Loucy (cell line): ENCODE measurements at regions not wholly inside any gene's neighbourhood (a gene's known extent, or its start where the extent isn't known, plus 50 kb on each side); places are given as distances from the start of the nearest gene placed in this dataset.
A peak's percentile ranks its signal among the peaks of the same experiment; 100 is the strongest.

Experiments
- H2AFZ ChIP-seq: fragments of 200-600 bp; sonication (generic); 2 replicates; pipeline ENCODE4 v1.6.0; 2016; ENCODE audit warnings: antibody characterized with exemption, mild to moderate bottlenecking, low read length, moderate library complexity
- H3F3A ChIP-seq: fragments of 200-600 bp; 2 replicates; pipeline ENCODE4 v1.6.0; 2016; ENCODE audit warnings: antibody characterized with exemption, low read depth, mild to moderate bottlenecking
- H3K27me3 ChIP-seq: fragments of 200-600 bp; sonication (generic); 2 replicates; pipeline ENCODE4 v1.6.1; 2014; ENCODE audit warnings: low read length, mild to moderate bottlenecking; ENCODE audit not compliant: insufficient read depth, poor library complexity, severe bottlenecking
- H3K36me3 ChIP-seq: fragments of 200-600 bp; sonication (generic); 2 replicates; pipeline ENCODE4 v1.6.1; 2016; ENCODE audit warnings: low read length; ENCODE audit not compliant: insufficient read depth
- H3K4me1 ChIP-seq: fragments of 200-600 bp; sonication (generic); 2 replicates; pipeline ENCODE4 v1.5.1; 2014; ENCODE audit warnings: low read length, mild to moderate bottlenecking; ENCODE audit not compliant: insufficient read depth, poor library complexity, severe bottlenecking
- H3K4me2 ChIP-seq: fragments of 200-600 bp; sonication (generic); 2 replicates; pipeline ENCODE4 v1.6.0; 2014; ENCODE audit warnings: antibody characterized with exemption, low read length, low read depth, mild to moderate bottlenecking; ENCODE audit not compliant: poor library complexity, severe bottlenecking
- H3K4me3 ChIP-seq: fragments of 200-600 bp; sonication (generic); 2 replicates; pipeline ENCODE4 v1.5.1; 2014; ENCODE audit warnings: low read length, mild to moderate bottlenecking, mixed read lengths; ENCODE audit not compliant: poor library complexity, severe bottlenecking
- H3K79me2 ChIP-seq: fragments of 200-600 bp; sonication (generic); 2 replicates; pipeline ENCODE4 v1.6.1; 2014; ENCODE audit warnings: low read length; ENCODE audit not compliant: insufficient read depth
- H3K9ac ChIP-seq: fragments of 200-600 bp; sonication (generic); 2 replicates; pipeline ENCODE4 v1.6.0; 2014; ENCODE audit warnings: mild to moderate bottlenecking, low read depth, low read length, moderate library complexity; ENCODE audit not compliant: poor library complexity, severe bottlenecking
- H3K9me2 ChIP-seq: fragments of 200-600 bp; sonication (generic); replicated peaks from 2 replicates; pipeline ENCODE4 v1.6.1; 2016; ENCODE audit warnings: low read depth, low read length, mixed read lengths
- H3K9me3 ChIP-seq: fragments of 200-600 bp; sonication (generic); 2 replicates; pipeline ENCODE4 v1.6.1; 2014; ENCODE audit warnings: mild to moderate bottlenecking, antibody characterized with exemption, low read length, low read depth; ENCODE audit not compliant: insufficient read depth
- H4K20me1 ChIP-seq: fragments of 200-600 bp; sonication (generic); 2 replicates; pipeline ENCODE4 v1.6.0; 2014; ENCODE audit warnings: antibody characterized with exemption, low read length, mild to moderate bottlenecking; ENCODE audit not compliant: insufficient read depth, poor library complexity, severe bottlenecking
- CTCF ChIP-seq: fragments of 200-600 bp; sonication (generic); conservative IDR thresholded peaks from 2 replicates; pipeline ENCODE4 v1.5.1; 2014; ENCODE audit warnings: mild to moderate bottlenecking, antibody characterized with exemption, low read length
- EZH2phosphoT487 ChIP-seq: fragments of 200-600 bp; IDR thresholded peaks from 2 replicates; pipeline ENCODE4 v1.6.1; 2018; ENCODE audit warnings: antibody characterized with exemption, mild to moderate bottlenecking, moderate library complexity, borderline replicate concordance

DNA sequence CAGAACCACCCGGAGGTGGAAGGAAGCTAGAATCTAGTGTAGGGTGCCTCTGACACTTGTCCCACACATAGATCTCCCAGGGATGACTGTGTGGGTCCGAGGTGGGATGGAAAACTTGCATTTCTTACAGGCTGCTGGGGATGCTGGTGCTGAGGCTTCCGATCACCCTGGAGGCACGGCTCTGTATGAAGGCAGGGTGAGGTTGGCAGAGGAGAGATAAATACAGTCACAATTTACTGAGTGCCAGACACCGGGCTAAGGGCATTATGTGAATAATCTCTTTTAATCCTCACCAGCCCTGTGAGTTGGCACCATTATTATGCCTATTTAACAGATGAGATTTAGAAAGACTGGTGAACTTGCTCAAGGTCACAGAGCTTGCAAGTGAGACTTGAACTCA is 250.2 kb upstream of the RREB1 start:
- H3K4me2 ChIP-seq = no peak overlapping the region
- H4K20me1 ChIP-seq = no peaks in the 10 kb centered on the region
- no peak overlapping the region for H2AFZ ChIP-seq
- no peaks in the 10 kb centered on the region for H3K9me2 ChIP-seq
- no peak overlapping the region for H3K9ac ChIP-seq
- no peaks in the 10 kb centered on the region for H3K9me3 ChIP-seq
- H3K36me3 ChIP-seq = no peaks in the 10 kb centered on the region
- no peak for TF ChIP-seq EZH2phosphoT487
- no peak for TF ChIP-seq CTCF
- H3K4me1 ChIP-seq = peaks cover 15% of the 10 kb centered on the region
- no peaks in the 10 kb centered on the region for H3K79me2 ChIP-seq
- no peak overlapping the region for H3K4me3 ChIP-seq
- H3K27me3 ChIP-seq = no peaks in the 10 kb centered on the region
- H3F3A ChIP-seq = no peaks in the 10 kb centered on the region

DNA sequence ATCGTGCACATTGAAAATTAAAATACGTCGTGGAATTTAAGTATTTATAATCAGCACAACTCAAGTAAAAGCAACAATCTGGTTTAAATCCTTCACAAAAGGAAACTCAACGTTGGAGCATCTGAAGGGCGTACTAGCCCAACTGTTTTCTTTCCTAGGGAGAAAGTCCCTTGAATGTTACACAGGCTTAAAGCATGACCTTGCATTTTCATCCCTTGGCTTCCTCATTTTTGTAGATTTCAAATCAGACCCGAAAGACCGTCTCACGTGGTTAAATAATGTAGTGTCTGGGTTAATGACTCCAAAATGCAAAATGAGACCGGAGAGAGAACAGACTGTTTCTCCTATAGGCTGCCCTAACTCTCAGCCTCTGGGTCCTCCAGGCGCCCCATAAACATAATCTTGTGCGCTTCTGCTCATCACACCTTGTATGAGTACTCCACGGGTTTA is 249.2 kb upstream of the RREB1 start:
- Histone ChIP-seq H3F3A (no peaks in the 10 kb centered on the region), H3K9me2 (no peaks in the 10 kb centered on the region), H2AFZ (no peak overlapping the region), H3K4me3 (no peak overlapping the region), H3K9me3 (no peaks in the 10 kb centered on the region), H3K79me2 (no peaks in the 10 kb centered on the region), H3K27me3 (no peaks in the 10 kb centered on the region), H3K36me3 (no peaks in the 10 kb centered on the region), H3K9ac (no peak overlapping the region), H3K4me1 (peaks cover 15% of the 10 kb centered on the region), H4K20me1 (no peaks in the 10 kb centered on the region), H3K4me2 (no peak overlapping the region)
- TF ChIP-seq CTCF (no peak), EZH2phosphoT487 (no peak)

- no peak overlapping the region for H3K9ac ChIP-seq
- H4K20me1 ChIP-seq = no peaks in the 10 kb centered on the region
- no peak overlapping the region for H3K4me2 ChIP-seq
- no peaks in the 10 kb centered on the region for H3K9me2 ChIP-seq
- H3K79me2 ChIP-seq = no peaks in the 10 kb centered on the region
- no peaks in the 10 kb centered on the region for H3K36me3 ChIP-seq
- H3K27me3 ChIP-seq = no peaks in the 10 kb centered on the region
- H2AFZ ChIP-seq = 0 out of 2 replicates have a peak overlapping the region, but pooled peaks have one; percentile 43
- H3K4me3 ChIP-seq = no peak overlapping the region
- no peaks in the 10 kb centered on the region for H3K9me3 ChIP-seq
- H3K4me1 ChIP-seq = peaks cover 15% of the 10 kb centered on the region
- TF ChIP-seq EZH2phosphoT487 = no peak
- no peak for TF ChIP-seq CTCF
- no peaks in the 10 kb centered on the region for H3F3A ChIP-seq
These were observed 248.7 kb upstream of the RREB1 start for GRCh38 chr6:6859105-6859504.
